ENCODE measurements at regions not wholly inside any gene's neighbourhood (a gene's known extent, or its start where the extent isn't known, plus 50 kb on each side); places are given as distances from the start of the nearest gene placed in this dataset.

DNA sequence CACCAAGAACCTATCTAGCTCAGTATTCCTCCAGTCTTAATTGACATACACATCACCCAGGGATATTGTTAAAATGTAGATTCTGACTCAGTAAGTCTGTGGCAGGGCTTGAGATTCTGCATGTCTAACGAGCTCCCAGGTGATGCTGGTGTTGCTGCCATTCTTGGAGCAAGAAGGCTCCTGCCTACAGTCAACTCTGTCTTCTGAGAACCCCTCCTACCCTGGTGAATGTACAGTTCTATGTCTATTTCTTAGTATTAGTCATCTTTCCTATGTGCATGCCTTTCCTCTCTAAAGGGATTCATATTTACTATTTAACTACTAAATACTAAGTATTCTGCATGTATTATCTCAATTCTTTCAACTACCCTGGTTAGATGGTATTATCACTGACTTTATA is 268.7 kb downstream of the EDEM1 start:
- no peak for TF ChIP-seq POLR2AphosphoS5 (IDR thresholded peaks at IDR 0.05)
- no peak for TF ChIP-seq POLR2A (IDR thresholded peaks at IDR 0.05; ENCODE audit: low read depth)
